Hepatocyte (in vitro differentiated cells): ENCODE measurements at regions not wholly inside any gene's neighbourhood (a gene's known extent, or its start where the extent isn't known, plus 50 kb on each side); places are given as distances from the start of the nearest gene placed in this dataset.
"Not testable (repeated sequence)": the region's sequence is repeated elsewhere in the genome, so short reads cannot be mapped to it uniquely, and the experiment has no call there.

Experiments used
- CTCF ChIP-seq: fragments of 200-600 bp; sonication (generic); IDR thresholded peaks from 2 replicates; pipeline ENCODE4 v1.5.1; 2016; ENCODE audit warnings: antibody characterized with exemption, mild to moderate bottlenecking; ENCODE audit not compliant: poor library complexity
- EZH2 ChIP-seq: fragments of 200-600 bp; sonication (generic); IDR thresholded peaks from 2 replicates; pipeline ENCODE4 v1.6.1; 2016; ENCODE audit warnings: antibody characterized with exemption, mild to moderate bottlenecking, borderline replicate concordance
- EZH2phosphoT487 ChIP-seq: fragments of 200-600 bp; sonication (generic); IDR thresholded peaks from one replicate; pipeline ENCODE4 v1.6.1; 2018; ENCODE audit warnings: antibody characterized with exemption, mild to moderate bottlenecking, low read depth, moderate library complexity; ENCODE audit not compliant: unreplicated experiment, severe bottlenecking

- TF ChIP-seq EZH2phosphoT487, CTCF, EZH2: not testable (repeated sequence)
These were observed 72.0 kb downstream of the SYT15 start for GRCh38 chr10:46650967-46651366.
